GM12878 (cell line): ENCODE measurements at regions not wholly inside any gene's neighbourhood (a gene's known extent, or its start where the extent isn't known, plus 50 kb on each side); places are given as distances from the start of the nearest gene placed in this dataset.

Experiments
- ATAC-seq: fragments of 200-7000 bp; cut with Tn5 transposase; 3 replicates; pipeline ENCODE4 v1.9.1; 2020; ENCODE audit warnings: mild to moderate bottlenecking, moderate library complexity
- BruUV-seq: library from RNA; stranded (reverse); fragments of 400-500 nt; replicated peaks from 2 replicates; lab custom pipeline; 2021; lab: Mats Ljungman, UMichigan
- CTCF ChIA-PET: fragments of 300-600 bp; sonication (Branson Sonifier 250); formaldehyde crosslinking; extraction: SDS; loops from one replicate; lab custom pipeline; 2021; ENCODE audit warnings: inconsistent platforms; lab: Yijun Ruan, JAX
- POLR2A ChIA-PET: fragments of 350-600 bp; formaldehyde crosslinking; extraction: SDS; loops from one replicate; lab custom pipeline; 2021; ENCODE audit warnings: inconsistent platforms; lab: Charles Lee
- RAD21 ChIA-PET: fragments of 300-600 bp; sonication (Branson Sonifier 250); formaldehyde crosslinking; loops from one replicate; lab custom pipeline; 2023; ENCODE audit warnings: antibody characterized with exemption; ENCODE audit not compliant: unreplicated experiment; lab: Charles Lee
- SMC1A ChIA-PET: fragments of 300-600 bp; sonication (Branson Sonifier 250); formaldehyde crosslinking; loops from one replicate; lab custom pipeline; 2023; ENCODE audit not compliant: unreplicated experiment, uncharacterized antibody; lab: Charles Lee
- DNase-seq: peaks from one replicate; pipeline ENCODE4 v3.0.0-alpha.2; 2011; ENCODE audit warnings: low read depth, low spot score
- FAIRE-seq: peaks from 3 replicates; lab custom pipeline; 2011; peaks lifted over from hg19 to GRCh38; lab: Jason Lieb, UNC
- H2AFZ ChIP-seq: 2 replicates; pipeline ENCODE4 v1.6.0; 2011; ENCODE audit warnings: low read depth, low read length, control low read depth; ENCODE audit not compliant: control insufficient read depth
- H3K27ac ChIP-seq: 2 replicates; pipeline ENCODE4 v1.5.1; 2011; ENCODE audit warnings: control low read depth; ENCODE audit not compliant: control insufficient read depth, insufficient read depth
- H3K27me3 ChIP-seq, 2 experiments: replicated peaks in 1 of 2; 2 replicates each; pipeline versions ENCODE4 v1.6.0 to v1.6.1; 2011; ENCODE audit warnings: low read length in 1 of 2; ENCODE audit not compliant: control insufficient read depth in 2 of 2, insufficient read depth in 2 of 2
- H3K36me3 ChIP-seq, 2 experiments: 2 replicates each; pipeline ENCODE4 v1.5.1; 2011; ENCODE audit warnings: low read length in 1 of 2; ENCODE audit not compliant: control insufficient read depth in 2 of 2, insufficient read depth in 2 of 2
- H3K4me1 ChIP-seq: 2 replicates; pipeline ENCODE4 v1.6.1; 2011; ENCODE audit warnings: mild to moderate bottlenecking, low read length, moderate library complexity, mixed read lengths; ENCODE audit not compliant: control insufficient read depth, insufficient read depth
- H3K4me2 ChIP-seq: 2 replicates; pipeline ENCODE4 v1.6.0; 2011; ENCODE audit warnings: control low read depth; ENCODE audit not compliant: control insufficient read depth, insufficient read depth
- H3K4me3 ChIP-seq: fragments of 200-600 bp; sonication (generic); 2 replicates; pipeline ENCODE4 v1.5.1; 2016
- H3K79me2 ChIP-seq: 2 replicates; pipeline ENCODE4 v1.6.0; 2011; ENCODE audit warnings: low read length; ENCODE audit not compliant: control insufficient read depth, insufficient read depth
- H3K9ac ChIP-seq: 2 replicates; pipeline ENCODE4 v1.8.0; 2011; ENCODE audit warnings: low read length, control low read depth, mixed read lengths; ENCODE audit not compliant: control insufficient read depth, insufficient read depth
- H3K9me3 ChIP-seq: replicated peaks from 3 replicates; pipeline ENCODE4 v1.5.1; 2011; ENCODE audit warnings: mild to moderate bottlenecking, low read length; ENCODE audit not compliant: control insufficient read depth, insufficient read depth
- H4K20me1 ChIP-seq: 2 replicates; pipeline ENCODE4 v1.6.0; 2011; ENCODE audit not compliant: control insufficient read depth, insufficient read depth
- BMI1 ChIP-seq: fragments of 450-650 bp; IDR thresholded peaks from 2 replicates; pipeline ENCODE4 v1.6.1; 2016; ENCODE audit warnings: mild to moderate bottlenecking, moderate library complexity, borderline replicate concordance
- CEBPB ChIP-seq, 2 experiments: fragments of 150-350 bp in 1 of 2; IDR thresholded peaks; 2 replicates each; pipeline ENCODE4 v1.6.1; 2012 to 2014; ENCODE audit warnings: low read depth in 2 of 2, low read length in 2 of 2, borderline replicate concordance in 1 of 2, inconsistent platforms in 1 of 2
- NFIC ChIP-seq: IDR thresholded peaks from 2 replicates; pipeline ENCODE4 v1.6.1; 2012; ENCODE audit warnings: low read depth, mild to moderate bottlenecking, inconsistent platforms, low read length, moderate library complexity
- NR2C1 ChIP-seq: fragments of 450-650 bp; IDR thresholded peaks from 2 replicates; pipeline ENCODE4 v1.6.1; 2017; ENCODE audit warnings: antibody characterized with exemption, mild to moderate bottlenecking, moderate library complexity
- RAD21 ChIP-seq: IDR thresholded peaks from 2 replicates; pipeline ENCODE4 v1.6.1; 2011; ENCODE audit warnings: mild to moderate bottlenecking, low read depth, low read length, moderate library complexity; ENCODE audit not compliant: insufficient read depth
- SMAD5 ChIP-seq: IDR thresholded peaks from 2 replicates; pipeline ENCODE4 v1.6.1; 2016; ENCODE audit warnings: antibody characterized with exemption, low read depth
- SREBF2 ChIP-seq: IDR thresholded peaks from 2 replicates; pipeline ENCODE4 v1.6.1; 2012; ENCODE audit warnings: mild to moderate bottlenecking, low read length
- TCF12 ChIP-seq: IDR thresholded peaks from 2 replicates; pipeline ENCODE4 v1.6.1; 2011; ENCODE audit warnings: low read depth, mild to moderate bottlenecking, low read length
- WGBS: methylation state at CpG from one replicate; pipeline ENCODE4 v1.1.6; 2016; ENCODE audit warnings: low lambda C conversion rate; ENCODE audit not compliant: insufficient replicate concordance, insufficient coverage; ENCODE audit errors: missing lambda C conversion rate; 5-methylcytosine and 5-hydroxymethylcytosine counted together
- in situ Hi-C: fragments of 300-500 bp; cut with MboI; formaldehyde crosslinking; loops from 9 replicates; pipeline ENCODE4 v1.14.3; 2018; ENCODE audit warnings: mixed read lengths
- intact Hi-C: fragments of 100-400 bp; cut with micrococcal nuclease; formaldehyde crosslinking; loops from one replicate; pipeline ENCODE4 v1.14.2; 2022; ENCODE audit not compliant: unreplicated experiment
- TF ChIP-seq, protein P1 (sequence below): fragments of 450-650 bp; IDR thresholded peaks from 2 replicates; pipeline ENCODE4 v1.6.1; 2017; ENCODE audit warnings: low read depth, mild to moderate bottlenecking, moderate library complexity

DNA sequence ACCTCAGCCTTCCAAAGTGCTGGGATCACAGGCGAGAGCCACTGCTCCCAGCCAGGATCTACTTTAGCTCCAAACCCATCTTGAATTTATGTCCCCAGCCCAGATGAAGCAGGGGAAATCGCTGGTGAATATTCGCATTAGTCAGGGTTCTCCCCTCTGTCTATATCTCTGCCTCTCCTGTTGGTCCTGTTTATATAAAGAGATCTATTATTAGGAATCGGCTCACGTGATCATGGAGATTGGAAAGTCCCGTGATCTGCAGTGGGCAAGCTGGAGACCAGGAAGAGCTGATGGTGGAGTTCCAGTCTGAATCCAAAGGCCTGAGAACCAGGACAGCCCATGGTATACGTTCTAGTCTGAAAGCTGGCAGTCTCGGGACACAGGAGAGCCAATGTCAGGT, 382.8 kb downstream of the SEC14L1 start:
- intact Hi-C loops (no loop called here), in situ Hi-C loops (no loop called here)
- Histone ChIP-seq H4K20me1 (no peaks in the 10 kb centered on the region), H3K79me2 (no peaks in the 10 kb centered on the region), H3K4me1 (no peaks in the 10 kb centered on the region), H3K27ac (no peak overlapping the region), H2AFZ (no peak overlapping the region), H3K36me3 (no peaks in the 10 kb centered on the region), H3K4me3 (no peak overlapping the region), H3K4me2 (no peak overlapping the region), H3K27me3 (peaks cover 0 to 2% of the 10 kb centered on the region in 2 experiments; a peak in 3 of 4 replicates), H3K9me3 (no peaks in the 10 kb centered on the region), H3K9ac (no peak overlapping the region)
- ChIA-PET POLR2A (no interaction called here), RAD21 (no interaction called here), SMC1A (interaction anchor here (0.9 to 1.2 kb wide), 2 partner anchors 14 to 19 kb away, joined by 4 read pairs; no protein-coding TSS in a partner anchor), CTCF (no interaction called here)
- DNase-seq (no peak), FAIRE-seq (no peak), ATAC-seq (no peak)
- no TSS peak for BruUV-seq
- WGBS: 69% methylated on average over 8 of the region's 8 CpGs
- TF ChIP-seq BMI1 (no peak), RAD21 (no peak), SREBF2 (no peak), TCF12 (no peak), NR2C1 (no peak), CEBPB (IDR thresholded peaks at IDR 0.05; ENCODE audit: borderline replicate concordance in 1 of 2, low read depth in 2 of 2, low read length in 2 of 2) (no peak), NFIC (no peak), SMAD5 (no peak)
- TF ChIP-seq, protein P1, sequence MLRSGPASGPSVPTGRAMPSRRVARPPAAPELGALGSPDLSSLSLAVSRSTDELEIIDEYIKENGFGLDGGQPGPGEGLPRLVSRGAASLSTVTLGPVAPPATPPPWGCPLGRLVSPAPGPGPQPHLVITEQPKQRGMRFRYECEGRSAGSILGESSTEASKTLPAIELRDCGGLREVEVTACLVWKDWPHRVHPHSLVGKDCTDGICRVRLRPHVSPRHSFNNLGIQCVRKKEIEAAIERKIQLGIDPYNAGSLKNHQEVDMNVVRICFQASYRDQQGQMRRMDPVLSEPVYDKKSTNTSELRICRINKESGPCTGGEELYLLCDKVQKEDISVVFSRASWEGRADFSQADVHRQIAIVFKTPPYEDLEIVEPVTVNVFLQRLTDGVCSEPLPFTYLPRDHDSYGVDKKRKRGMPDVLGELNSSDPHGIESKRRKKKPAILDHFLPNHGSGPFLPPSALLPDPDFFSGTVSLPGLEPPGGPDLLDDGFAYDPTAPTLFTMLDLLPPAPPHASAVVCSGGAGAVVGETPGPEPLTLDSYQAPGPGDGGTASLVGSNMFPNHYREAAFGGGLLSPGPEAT: no peak
